ENCODE measurements at regions not wholly inside any gene's neighbourhood (a gene's known extent, or its start where the extent isn't known, plus 50 kb on each side); places are given as distances from the start of the nearest gene placed in this dataset.

DNA sequence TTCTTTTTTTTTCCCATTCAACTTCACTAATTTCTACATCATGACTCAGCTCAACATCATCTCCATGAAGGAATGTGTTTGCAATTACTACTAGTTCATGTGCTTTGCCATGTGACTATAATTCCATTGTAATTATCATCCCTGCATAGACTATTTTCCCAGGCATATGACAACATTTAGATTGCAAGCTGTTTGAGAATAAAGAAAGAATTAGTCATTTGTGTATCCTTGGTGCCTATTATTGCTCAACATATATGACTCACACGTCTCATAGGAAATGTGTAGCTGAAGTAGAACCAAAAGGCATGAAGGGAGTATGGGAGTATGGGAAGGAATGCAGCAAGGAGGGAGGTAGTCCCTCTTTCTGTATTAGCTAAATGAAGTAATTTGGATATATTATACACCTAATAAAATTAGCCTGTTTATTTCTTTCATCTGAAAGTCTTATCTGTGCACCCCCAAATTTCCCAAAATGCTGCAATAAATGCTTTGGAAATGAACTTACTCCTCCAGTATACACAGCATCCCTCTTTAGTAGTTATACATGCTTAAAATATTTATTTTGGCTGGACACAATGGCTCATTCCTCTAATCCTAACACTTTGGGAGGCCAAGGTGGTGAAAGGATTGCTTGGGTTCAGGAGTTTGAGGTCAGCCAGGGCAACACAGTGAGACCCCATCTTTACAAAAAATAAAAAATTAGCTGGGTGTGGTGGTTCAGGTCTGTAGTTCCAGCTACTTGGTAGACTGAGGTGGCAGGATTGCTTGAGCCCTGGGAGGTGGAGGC is 316.9 kb upstream of the ADGRL4 start:
- peak; percentile 100 for DNase-seq
- peaks cover 9% of the 10 kb centered on the region for H3K9me3 Mint-ChIP-seq
- H3K4me1 Mint-ChIP-seq (ENCODE audit: low read depth) = peaks cover 27% of the 10 kb centered on the region
- peak overlapping the region; percentile 91 for H3K27ac Mint-ChIP-seq
- peaks cover 2% of the 10 kb centered on the region; the same call in 1 of the 2 replicates for H3K27me3 Mint-ChIP-seq (ENCODE audit: insufficient read depth)
- no peak for TF ChIP-seq CTCF (IDR thresholded peaks at IDR 0.05)
- peak overlapping the region; percentile 75 for H3K4me3 Mint-ChIP-seq
- peaks cover 17% of the 10 kb centered on the region for H3K36me3 Mint-ChIP-seq (ENCODE audit: low read depth)

GRCh38 chr1:79322511-79323027 is 316.0 kb upstream of the ADGRL4 start:
- Mint-ChIP-seq H3K27ac (peak overlapping the region; percentile 91), H3K36me3 (ENCODE audit: low read depth) (peaks cover 17% of the 10 kb centered on the region), H3K4me1 (ENCODE audit: low read depth) (peaks cover 27% of the 10 kb centered on the region), H3K4me3 (peak overlapping the region; percentile 75), H3K27me3 (ENCODE audit: insufficient read depth) (peaks cover 2% of the 10 kb centered on the region; the same call in 1 of the 2 replicates), H3K9me3 (peaks cover 9% of the 10 kb centered on the region)
- TF ChIP-seq CTCF (IDR thresholded peaks at IDR 0.05) = peak; percentile 70
- DNase-seq = peak; percentile 59

DNA sequence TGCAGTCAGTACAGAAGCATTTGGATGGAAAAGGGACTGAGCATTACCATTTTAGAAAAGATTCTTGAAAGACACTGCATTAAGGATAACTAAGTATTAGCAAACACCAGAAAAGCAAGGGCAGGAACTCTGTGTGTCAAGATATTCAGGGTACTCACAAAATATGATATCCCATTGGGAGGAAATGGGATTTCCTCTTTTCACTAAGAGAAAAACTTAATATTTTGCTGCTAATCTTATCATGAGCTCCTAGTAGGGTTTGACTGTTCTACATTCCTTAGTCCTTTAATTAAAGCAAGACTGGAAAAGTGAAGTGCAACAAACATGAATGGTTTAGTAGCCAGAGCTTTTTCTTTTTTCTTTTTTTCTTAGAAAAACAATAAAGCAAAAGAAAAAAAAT is 305.9 kb upstream of the ADGRL4 start:
- H3K27ac Mint-ChIP-seq = no peak overlapping the region
- H3K36me3 Mint-ChIP-seq (ENCODE audit: low read depth) = no peaks in the 10 kb centered on the region
- no peaks in the 10 kb centered on the region for H3K9me3 Mint-ChIP-seq
- no peaks in the 10 kb centered on the region for H3K27me3 Mint-ChIP-seq (ENCODE audit: insufficient read depth)
- no peak for DNase-seq
- TF ChIP-seq CTCF (IDR thresholded peaks at IDR 0.05) = no peak
- no peaks in the 10 kb centered on the region for H3K4me1 Mint-ChIP-seq (ENCODE audit: low read depth)
- no peak overlapping the region for H3K4me3 Mint-ChIP-seq

DNA sequence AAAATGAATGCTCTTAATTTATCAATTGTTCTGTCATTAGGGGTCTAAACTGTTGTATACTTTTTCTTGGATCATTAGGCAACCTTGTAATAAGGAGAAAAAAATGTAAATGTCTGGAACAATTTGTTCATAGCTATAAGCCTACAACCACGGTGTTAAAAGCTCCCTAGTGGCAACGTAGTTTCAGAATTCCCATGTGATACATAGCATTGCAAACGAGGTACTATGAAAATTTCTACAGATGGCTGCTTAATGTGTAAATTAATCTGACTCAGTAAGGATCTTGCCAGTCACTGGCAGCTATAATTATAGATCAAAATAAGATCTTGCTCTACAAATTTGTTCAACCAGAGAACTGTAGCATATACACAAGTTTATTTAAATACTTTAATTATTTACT is 304.1 kb upstream of the ADGRL4 start:
- DNase-seq = no peak
- Mint-ChIP-seq H3K4me1 (ENCODE audit: low read depth) (no peaks in the 10 kb centered on the region), H3K27ac (no peak overlapping the region), H3K4me3 (no peak overlapping the region), H3K27me3 (ENCODE audit: insufficient read depth) (no peaks in the 10 kb centered on the region), H3K36me3 (ENCODE audit: low read depth) (no peaks in the 10 kb centered on the region), H3K9me3 (no peaks in the 10 kb centered on the region)
- TF ChIP-seq CTCF (IDR thresholded peaks at IDR 0.05) = no peak

GRCh38 chr1:79304131-79304530 is 297.6 kb upstream of the ADGRL4 start:
- DNase-seq = peak; percentile 39
- no peak for TF ChIP-seq CTCF (IDR thresholded peaks at IDR 0.05)
- no peaks in the 10 kb centered on the region for H3K36me3 Mint-ChIP-seq (ENCODE audit: low read depth)
- peak overlapping the region; percentile 68 for H3K27ac Mint-ChIP-seq
- H3K4me3 Mint-ChIP-seq = peak overlapping the region; percentile 25
- H3K27me3 Mint-ChIP-seq (ENCODE audit: insufficient read depth) = no peaks in the 10 kb centered on the region
- no peaks in the 10 kb centered on the region for H3K9me3 Mint-ChIP-seq
- H3K4me1 Mint-ChIP-seq (ENCODE audit: low read depth) = peaks cover 10% of the 10 kb centered on the region

Data from HFFc6 (cell line).